Ishikawa (cell line): ENCODE measurements at regions not wholly inside any gene's neighbourhood (a gene's known extent, or its start where the extent isn't known, plus 50 kb on each side); places are given as distances from the start of the nearest gene placed in this dataset.

Source experiments
- CEBPB ChIP-seq: IDR thresholded peaks from 2 replicates; pipeline ENCODE4 v1.6.1; 2012
- CREB1 ChIP-seq: IDR thresholded peaks from 2 replicates; pipeline ENCODE4 v1.6.1; 2012; ENCODE audit warnings: low read depth
- EGR1 ChIP-seq: IDR thresholded peaks from 2 replicates; pipeline ENCODE4 v1.6.1; 2012
- EP300 ChIP-seq: IDR thresholded peaks from 2 replicates; pipeline ENCODE4 v1.6.1; 2012; ENCODE audit warnings: borderline replicate concordance
- FOXM1 ChIP-seq: IDR thresholded peaks from 2 replicates; pipeline ENCODE4 v1.6.1; 2012; ENCODE audit warnings: low read depth, borderline replicate concordance
- NFIC ChIP-seq: IDR thresholded peaks from 2 replicates; pipeline ENCODE4 v1.6.1; 2012
- RAD21 ChIP-seq: IDR thresholded peaks from 2 replicates; pipeline ENCODE4 v1.6.1; 2012; ENCODE audit warnings: low read depth
- TAF1 ChIP-seq: IDR thresholded peaks from 2 replicates; pipeline ENCODE4 v1.6.1; 2012; ENCODE audit warnings: low read depth, mild to moderate bottlenecking
- TCF12 ChIP-seq: IDR thresholded peaks from 2 replicates; pipeline ENCODE4 v1.6.1; 2012; ENCODE audit warnings: low read depth
- TEAD4 ChIP-seq: IDR thresholded peaks from 2 replicates; pipeline ENCODE4 v1.6.1; 2012
- YY1 ChIP-seq: IDR thresholded peaks from 2 replicates; pipeline ENCODE4 v1.6.1; 2012; ENCODE audit warnings: low read depth
- ZBTB7A ChIP-seq: IDR thresholded peaks from 2 replicates; pipeline ENCODE4 v1.6.1; 2012; ENCODE audit warnings: low read depth
- TF ChIP-seq, protein P1 (sequence below): IDR thresholded peaks from 2 replicates; pipeline ENCODE4 v1.6.1; 2012
- TF ChIP-seq, protein P2 (sequence below): IDR thresholded peaks from 2 replicates; pipeline ENCODE4 v1.6.1; 2012; ENCODE audit warnings: low read depth, mild to moderate bottlenecking
- TF ChIP-seq, protein P3 (sequence below): IDR thresholded peaks from 2 replicates; pipeline ENCODE4 v1.6.1; 2012

DNA sequence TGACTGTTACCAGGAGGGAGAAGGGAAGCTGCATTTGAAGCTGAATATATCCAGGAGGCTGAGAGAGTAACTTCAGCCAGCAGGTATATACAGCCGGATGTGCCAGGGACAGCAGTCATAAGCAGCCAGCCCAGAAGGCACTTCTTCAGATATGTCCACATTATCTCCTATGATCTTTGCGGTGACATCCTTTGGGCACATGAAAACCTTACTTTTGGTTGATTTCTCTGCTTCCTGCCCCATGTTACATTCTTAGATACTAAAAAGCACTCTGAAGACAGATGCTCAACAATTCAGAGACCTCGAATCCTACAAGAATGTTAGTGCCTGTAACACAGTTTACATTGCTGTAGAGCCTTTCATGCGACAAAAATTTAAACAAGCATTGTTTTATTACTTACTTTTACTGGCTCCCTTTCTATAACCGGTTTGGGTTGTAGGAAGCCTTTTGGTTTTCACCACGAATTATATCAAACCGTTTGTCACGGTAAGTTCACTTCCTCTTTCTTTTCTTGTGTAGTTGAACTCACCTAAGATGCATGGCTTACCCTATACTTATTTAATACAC is 50.3 kb upstream of the TLK1 start:
- TF ChIP-seq TAF1 (no peak), YY1 (no peak), CEBPB (no peak), ZBTB7A (no peak), EGR1 (no peak), NFIC (no peak), EP300 (no peak), TEAD4 (no peak), CREB1 (no peak), FOXM1 (no peak), RAD21 (no peak), TCF12 (no peak)
- TF ChIP-seq, protein P1, sequence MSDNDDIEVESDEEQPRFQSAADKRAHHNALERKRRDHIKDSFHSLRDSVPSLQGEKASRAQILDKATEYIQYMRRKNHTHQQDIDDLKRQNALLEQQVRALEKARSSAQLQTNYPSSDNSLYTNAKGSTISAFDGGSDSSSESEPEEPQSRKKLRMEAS, result no peak
- TF ChIP-seq, protein P2, sequence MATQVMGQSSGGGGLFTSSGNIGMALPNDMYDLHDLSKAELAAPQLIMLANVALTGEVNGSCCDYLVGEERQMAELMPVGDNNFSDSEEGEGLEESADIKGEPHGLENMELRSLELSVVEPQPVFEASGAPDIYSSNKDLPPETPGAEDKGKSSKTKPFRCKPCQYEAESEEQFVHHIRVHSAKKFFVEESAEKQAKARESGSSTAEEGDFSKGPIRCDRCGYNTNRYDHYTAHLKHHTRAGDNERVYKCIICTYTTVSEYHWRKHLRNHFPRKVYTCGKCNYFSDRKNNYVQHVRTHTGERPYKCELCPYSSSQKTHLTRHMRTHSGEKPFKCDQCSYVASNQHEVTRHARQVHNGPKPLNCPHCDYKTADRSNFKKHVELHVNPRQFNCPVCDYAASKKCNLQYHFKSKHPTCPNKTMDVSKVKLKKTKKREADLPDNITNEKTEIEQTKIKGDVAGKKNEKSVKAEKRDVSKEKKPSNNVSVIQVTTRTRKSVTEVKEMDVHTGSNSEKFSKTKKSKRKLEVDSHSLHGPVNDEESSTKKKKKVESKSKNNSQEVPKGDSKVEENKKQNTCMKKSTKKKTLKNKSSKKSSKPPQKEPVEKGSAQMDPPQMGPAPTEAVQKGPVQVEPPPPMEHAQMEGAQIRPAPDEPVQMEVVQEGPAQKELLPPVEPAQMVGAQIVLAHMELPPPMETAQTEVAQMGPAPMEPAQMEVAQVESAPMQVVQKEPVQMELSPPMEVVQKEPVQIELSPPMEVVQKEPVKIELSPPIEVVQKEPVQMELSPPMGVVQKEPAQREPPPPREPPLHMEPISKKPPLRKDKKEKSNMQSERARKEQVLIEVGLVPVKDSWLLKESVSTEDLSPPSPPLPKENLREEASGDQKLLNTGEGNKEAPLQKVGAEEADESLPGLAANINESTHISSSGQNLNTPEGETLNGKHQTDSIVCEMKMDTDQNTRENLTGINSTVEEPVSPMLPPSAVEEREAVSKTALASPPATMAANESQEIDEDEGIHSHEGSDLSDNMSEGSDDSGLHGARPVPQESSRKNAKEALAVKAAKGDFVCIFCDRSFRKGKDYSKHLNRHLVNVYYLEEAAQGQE, result no peak
- TF ChIP-seq, protein P3, sequence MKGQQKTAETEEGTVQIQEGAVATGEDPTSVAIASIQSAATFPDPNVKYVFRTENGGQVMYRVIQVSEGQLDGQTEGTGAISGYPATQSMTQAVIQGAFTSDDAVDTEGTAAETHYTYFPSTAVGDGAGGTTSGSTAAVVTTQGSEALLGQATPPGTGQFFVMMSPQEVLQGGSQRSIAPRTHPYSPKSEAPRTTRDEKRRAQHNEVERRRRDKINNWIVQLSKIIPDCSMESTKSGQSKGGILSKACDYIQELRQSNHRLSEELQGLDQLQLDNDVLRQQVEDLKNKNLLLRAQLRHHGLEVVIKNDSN, result no peak
